K562 (cell line): ENCODE measurements at regions not wholly inside any gene's neighbourhood (a gene's known extent, or its start where the extent isn't known, plus 50 kb on each side); places are given as distances from the start of the nearest gene placed in this dataset.

Source experiments
- ATF2 ChIP-seq: sonication (generic); formaldehyde crosslinking; IDR thresholded peaks from 2 replicates; pipeline ENCODE4 v1.8.1; 2022; ENCODE audit warnings: missing genetic modification reagents
- CREB1 ChIP-seq, 2 experiments: sonication (generic) in 1 of 2; formaldehyde crosslinking in 1 of 2; IDR thresholded peaks; 2 replicates each; pipeline versions ENCODE4 v1.6.1 to v1.8.0; 2012 to 2022; ENCODE audit warnings: inconsistent platforms in 1 of 2, mild to moderate bottlenecking in 1 of 2, missing genetic modification reagents in 1 of 2, moderate library complexity in 1 of 2
- E2F4 ChIP-seq: sonication (generic); formaldehyde crosslinking; IDR thresholded peaks from 2 replicates; pipeline ENCODE4 v1.8.0; 2022; ENCODE audit warnings: mild to moderate bottlenecking, low read depth, missing genetic modification reagents
- POLR2AphosphoS2 ChIP-seq: IDR thresholded peaks from 2 replicates; pipeline ENCODE4 v1.6.1; 2012; ENCODE audit warnings: low read length, improper control_type of control experiment
- POLR2AphosphoS5 ChIP-seq: IDR thresholded peaks from 2 replicates; pipeline ENCODE4 v1.6.1; 2011; ENCODE audit warnings: mild to moderate bottlenecking, low read depth, low read length, moderate library complexity; ENCODE audit not compliant: control insufficient read depth, insufficient read depth
- RAD21 ChIP-seq, 2 experiments: fragments of 250-450 bp in 1 of 2; fragments of 450-650 bp in 1 of 2; sonication (Bioruptor Pico) in 1 of 2; formaldehyde crosslinking in 1 of 2; IDR thresholded peaks in 1 of 2; conservative IDR thresholded peaks in 1 of 2; 2 replicates each; pipeline versions ENCODE4 v1.4.0 to v1.8.0; 2020 to 2022; ENCODE audit warnings: mild to moderate bottlenecking in 2 of 2, moderate library complexity in 1 of 2
- TF ChIP-seq, protein P1 (sequence below): sonication (generic); formaldehyde crosslinking; IDR thresholded peaks from 2 replicates; pipeline ENCODE4 v1.8.1; 2023; ENCODE audit warnings: missing genetic modification reagents, mild to moderate bottlenecking, borderline replicate concordance
- TF ChIP-seq, protein P2 (sequence below): sonication (generic); formaldehyde crosslinking; IDR thresholded peaks from 2 replicates; pipeline ENCODE4 v1.8.1; 2023; ENCODE audit warnings: mild to moderate bottlenecking, missing genetic modification reagents

GRCh38 chr10:42935466-42935865, 141.4 kb upstream of the RET start:
- no peak for TF ChIP-seq ATF2 (CRISPR knock-in tag)
- TF ChIP-seq RAD21 (CRISPR knock-in tag; conservative IDR thresholded peaks at IDR 0.05 in 1 of 2, IDR thresholded peaks at IDR 0.05 in 1 of 2), result no peak
- TF ChIP-seq, protein P1, sequence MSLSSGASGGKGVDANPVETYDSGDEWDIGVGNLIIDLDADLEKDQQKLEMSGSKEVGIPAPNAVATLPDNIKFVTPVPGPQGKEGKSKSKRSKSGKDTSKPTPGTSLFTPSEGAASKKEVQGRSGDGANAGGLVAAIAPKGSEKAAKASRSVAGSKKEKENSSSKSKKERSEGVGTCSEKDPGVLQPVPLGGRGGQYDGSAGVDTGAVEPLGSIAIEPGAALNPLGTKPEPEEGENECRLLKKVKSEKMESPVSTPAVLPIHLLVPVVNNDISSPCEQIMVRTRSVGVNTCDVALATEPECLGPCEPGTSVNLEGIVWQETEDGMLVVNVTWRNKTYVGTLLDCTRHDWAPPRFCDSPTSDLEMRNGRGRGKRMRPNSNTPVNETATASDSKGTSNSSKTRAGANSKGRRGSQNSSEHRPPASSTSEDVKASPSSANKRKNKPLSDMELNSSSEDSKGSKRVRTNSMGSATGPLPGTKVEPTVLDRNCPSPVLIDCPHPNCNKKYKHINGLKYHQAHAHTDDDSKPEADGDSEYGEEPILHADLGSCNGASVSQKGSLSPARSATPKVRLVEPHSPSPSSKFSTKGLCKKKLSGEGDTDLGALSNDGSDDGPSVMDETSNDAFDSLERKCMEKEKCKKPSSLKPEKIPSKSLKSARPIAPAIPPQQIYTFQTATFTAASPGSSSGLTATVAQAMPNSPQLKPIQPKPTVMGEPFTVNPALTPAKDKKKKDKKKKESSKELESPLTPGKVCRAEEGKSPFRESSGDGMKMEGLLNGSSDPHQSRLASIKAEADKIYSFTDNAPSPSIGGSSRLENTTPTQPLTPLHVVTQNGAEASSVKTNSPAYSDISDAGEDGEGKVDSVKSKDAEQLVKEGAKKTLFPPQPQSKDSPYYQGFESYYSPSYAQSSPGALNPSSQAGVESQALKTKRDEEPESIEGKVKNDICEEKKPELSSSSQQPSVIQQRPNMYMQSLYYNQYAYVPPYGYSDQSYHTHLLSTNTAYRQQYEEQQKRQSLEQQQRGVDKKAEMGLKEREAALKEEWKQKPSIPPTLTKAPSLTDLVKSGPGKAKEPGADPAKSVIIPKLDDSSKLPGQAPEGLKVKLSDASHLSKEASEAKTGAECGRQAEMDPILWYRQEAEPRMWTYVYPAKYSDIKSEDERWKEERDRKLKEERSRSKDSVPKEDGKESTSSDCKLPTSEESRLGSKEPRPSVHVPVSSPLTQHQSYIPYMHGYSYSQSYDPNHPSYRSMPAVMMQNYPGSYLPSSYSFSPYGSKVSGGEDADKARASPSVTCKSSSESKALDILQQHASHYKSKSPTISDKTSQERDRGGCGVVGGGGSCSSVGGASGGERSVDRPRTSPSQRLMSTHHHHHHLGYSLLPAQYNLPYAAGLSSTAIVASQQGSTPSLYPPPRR, result no peak
- no peak for TF ChIP-seq POLR2AphosphoS2
- no peak for TF ChIP-seq POLR2AphosphoS5
- TF ChIP-seq CREB1 (IDR thresholded peaks at IDR 0.05), result no peak
- no peak for TF ChIP-seq CREB1 (CRISPR knock-in tag; IDR thresholded peaks at IDR 0.05)
- TF ChIP-seq, protein P2, sequence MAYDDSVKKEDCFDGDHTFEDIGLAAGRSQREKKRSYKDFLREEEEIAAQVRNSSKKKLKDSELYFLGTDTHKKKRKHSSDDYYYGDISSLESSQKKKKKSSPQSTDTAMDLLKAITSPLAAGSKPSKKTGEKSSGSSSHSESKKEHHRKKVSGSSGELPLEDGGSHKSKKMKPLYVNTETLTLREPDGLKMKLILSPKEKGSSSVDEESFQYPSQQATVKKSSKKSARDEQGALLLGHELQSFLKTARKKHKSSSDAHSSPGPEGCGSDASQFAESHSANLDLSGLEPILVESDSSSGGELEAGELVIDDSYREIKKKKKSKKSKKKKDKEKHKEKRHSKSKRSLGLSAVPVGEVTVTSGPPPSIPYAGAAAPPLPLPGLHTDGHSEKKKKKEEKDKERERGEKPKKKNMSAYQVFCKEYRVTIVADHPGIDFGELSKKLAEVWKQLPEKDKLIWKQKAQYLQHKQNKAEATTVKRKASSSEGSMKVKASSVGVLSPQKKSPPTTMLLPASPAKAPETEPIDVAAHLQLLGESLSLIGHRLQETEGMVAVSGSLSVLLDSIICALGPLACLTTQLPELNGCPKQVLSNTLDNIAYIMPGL (CRISPR knock-in tag), result no peak
- TF ChIP-seq E2F4, result no peak
